UCSD-AML1 (cell line): ENCODE measurements at regions not wholly inside any gene's neighbourhood (a gene's known extent, or its start where the extent isn't known, plus 50 kb on each side); places are given as distances from the start of the nearest gene placed in this dataset.

ENCODE experiments used
- DNase-seq: peaks from one replicate; lab custom pipeline; 2025; ENCODE audit not compliant: unreplicated experiment; lab: John Stamatoyannopoulos, UW

DNA sequence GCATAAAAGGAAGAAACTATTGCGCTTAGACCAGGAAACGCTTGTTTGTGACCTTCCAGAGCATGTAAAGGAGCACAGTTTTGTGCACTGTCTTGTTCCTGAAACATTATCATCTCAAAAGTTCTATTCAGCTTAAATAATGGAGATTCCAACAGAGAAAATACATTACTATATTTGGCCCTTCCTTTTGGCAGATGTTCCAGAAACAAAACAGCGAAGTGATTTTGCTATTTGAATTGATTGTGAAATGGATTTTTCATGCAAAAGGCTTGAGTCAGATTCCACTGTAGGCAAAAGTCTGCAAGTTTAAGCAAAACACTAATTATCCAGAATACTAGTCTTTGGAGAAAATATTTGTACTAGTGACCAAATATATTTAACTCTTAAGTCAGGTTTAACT is 80.3 kb upstream of the PTBP2 start:
- no peak for DNase-seq

DNA sequence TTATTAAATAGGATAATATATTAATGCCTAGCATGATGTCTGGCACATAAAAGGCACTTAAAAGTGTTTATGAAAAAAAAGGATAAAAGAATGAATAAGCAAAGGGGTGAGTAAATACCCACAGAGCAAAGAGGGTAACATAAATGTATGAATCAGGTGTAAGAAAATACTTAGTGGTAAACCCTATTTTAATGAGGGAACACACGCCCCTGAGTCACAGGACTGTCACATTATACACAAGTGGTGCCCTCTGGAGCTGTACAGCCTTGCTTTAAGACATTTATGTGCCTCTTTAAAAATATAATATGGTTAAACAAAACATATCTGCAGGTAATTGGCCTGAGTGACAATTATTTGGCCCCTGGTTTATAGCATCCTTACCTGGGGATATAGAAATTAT is 78.1 kb upstream of the PTBP2 start:
- no peak for DNase-seq

DNA sequence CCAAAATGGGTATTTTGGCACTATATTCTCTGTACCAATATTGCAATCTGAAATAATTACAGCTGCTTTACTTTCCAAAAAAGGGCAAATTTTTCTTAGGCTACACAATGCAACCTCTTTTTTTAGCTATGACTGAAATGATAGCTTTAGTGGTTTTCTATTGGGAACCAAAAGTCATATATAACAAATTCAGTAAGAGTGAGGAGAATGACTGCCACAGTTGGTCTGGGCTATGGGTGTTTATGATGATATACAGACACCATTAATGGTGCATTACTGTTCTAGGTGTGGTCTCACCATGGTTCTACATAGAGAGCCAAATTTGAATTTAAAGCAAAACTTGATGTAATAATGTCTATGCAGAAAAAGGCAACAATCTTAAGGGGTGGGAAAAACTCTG is 72.3 kb upstream of the PTBP2 start:
- DNase-seq: no peak

DNA sequence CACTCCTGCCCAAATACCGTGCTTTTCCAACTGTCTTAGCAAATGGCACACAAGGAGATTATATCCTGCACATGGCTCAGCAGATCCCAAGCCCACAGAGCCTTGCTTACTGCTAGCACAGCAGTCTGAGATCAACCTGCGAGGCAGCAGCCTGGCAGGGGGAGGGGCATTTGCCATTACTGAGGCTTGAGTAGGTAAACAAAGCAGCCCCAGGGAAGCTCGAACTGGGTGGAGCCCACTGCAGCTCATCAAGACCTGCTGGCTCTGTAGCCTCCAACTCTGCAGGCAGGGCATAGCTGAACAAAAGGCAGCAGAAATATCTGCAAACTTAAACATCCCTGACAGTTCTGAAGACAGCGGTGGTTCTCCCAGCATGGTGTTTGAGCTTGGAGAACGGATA is 70.1 kb upstream of the PTBP2 start:
- no peak for DNase-seq

DNA sequence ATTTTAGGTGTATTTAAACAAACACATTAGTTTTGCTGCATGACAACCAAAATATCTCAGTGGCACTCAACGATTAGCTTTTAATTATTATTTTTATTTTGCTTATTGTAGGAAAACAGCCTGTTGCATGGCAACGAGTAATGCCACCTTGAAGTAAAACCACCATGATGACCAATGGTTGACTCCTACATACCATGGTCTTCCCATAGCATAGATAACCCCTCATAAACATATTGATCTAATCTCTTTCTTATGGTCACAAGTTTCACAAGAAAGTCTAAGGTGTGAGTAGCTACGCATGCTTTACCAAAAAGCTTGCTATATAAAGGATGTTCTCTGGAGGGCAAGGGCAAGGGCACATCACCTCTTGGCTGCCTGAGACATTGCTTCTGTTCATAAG is 61.5 kb upstream of the PTBP2 start:
- no peak for DNase-seq

- no peak for DNase-seq
Measured at GRCh38 chr1:96660503-96660902, 61.1 kb upstream of the PTBP2 start.
